ENCODE measurements at regions not wholly inside any gene's neighbourhood (a gene's known extent, or its start where the extent isn't known, plus 50 kb on each side); places are given as distances from the start of the nearest gene placed in this dataset.

- ATAC-seq (ENCODE audit: low read depth) (no peak), DNase-seq (no peak)
- Mint-ChIP-seq H3K27me3 (no peaks in the 10 kb centered on the region), H3K9me3 (no peaks in the 10 kb centered on the region), H3K27ac (no peak overlapping the region), H3K4me1 (no peaks in the 10 kb centered on the region), H3K4me3 (no peak overlapping the region), H3K36me3 (ENCODE audit: low read depth) (no peaks in the 10 kb centered on the region)
- no peak for TF ChIP-seq CTCF (IDR thresholded peaks at IDR 0.05)
- POLR2A ChIA-PET: no interaction called here
- CTCF ChIA-PET: no interaction called here
- intact Hi-C loops (cut with micrococcal nuclease): no loop called here
Observed at GRCh38 chr12:81022531-81022930, 55.3 kb upstream of the ACSS3 start.

GRCh38 chr12:81021834-81022233 lies 56.0 kb upstream of the ACSS3 start:
- Mint-ChIP-seq H3K4me1 (no peaks in the 10 kb centered on the region), H3K4me3 (no peak overlapping the region), H3K36me3 (ENCODE audit: low read depth) (no peaks in the 10 kb centered on the region), H3K9me3 (no peaks in the 10 kb centered on the region), H3K27me3 (no peaks in the 10 kb centered on the region), H3K27ac (no peak overlapping the region)
- intact Hi-C loops (cut with micrococcal nuclease): no loop called here
- DNase-seq (no peak), ATAC-seq (ENCODE audit: low read depth) (no peak)
- ChIA-PET POLR2A (no interaction called here), CTCF (no interaction called here)
- TF ChIP-seq CTCF (IDR thresholded peaks at IDR 0.05): no peak

GRCh38 chr12:81021131-81021748 lies 56.6 kb upstream of the ACSS3 start:
- POLR2A ChIA-PET: no interaction called here
- H3K4me3 Mint-ChIP-seq: no peak overlapping the region
- DNase-seq (no peak), ATAC-seq (ENCODE audit: low read depth) (no peak)
- no peaks in the 10 kb centered on the region for H3K9me3 Mint-ChIP-seq
- H3K4me1 Mint-ChIP-seq: no peaks in the 10 kb centered on the region
- H3K36me3 Mint-ChIP-seq (ENCODE audit: low read depth): no peaks in the 10 kb centered on the region
- intact Hi-C loops (cut with micrococcal nuclease): no loop called here
- H3K27me3 Mint-ChIP-seq: no peaks in the 10 kb centered on the region
- no peak overlapping the region for H3K27ac Mint-ChIP-seq
- no peak for TF ChIP-seq CTCF (IDR thresholded peaks at IDR 0.05)
- CTCF ChIA-PET: no interaction called here

- Mint-ChIP-seq H3K27ac (no peak overlapping the region), H3K4me3 (no peak overlapping the region), H3K27me3 (no peaks in the 10 kb centered on the region), H3K9me3 (peaks cover 4% of the 10 kb centered on the region), H3K4me1 (no peaks in the 10 kb centered on the region), H3K36me3 (ENCODE audit: low read depth) (no peaks in the 10 kb centered on the region)
- DNase-seq: no peak
- ChIA-PET CTCF (no interaction called here), POLR2A (no interaction called here)
- no peak for ATAC-seq (ENCODE audit: low read depth)
- TF ChIP-seq CTCF (IDR thresholded peaks at IDR 0.05): no peak
- intact Hi-C loops (cut with micrococcal nuclease): no loop called here
Observed at GRCh38 chr12:81017792-81018191, 60.1 kb upstream of the ACSS3 start.

- Mint-ChIP-seq H3K4me1 (no peaks in the 10 kb centered on the region), H3K27me3 (no peaks in the 10 kb centered on the region), H3K4me3 (no peak overlapping the region), H3K36me3 (ENCODE audit: low read depth) (no peaks in the 10 kb centered on the region), H3K27ac (no peak overlapping the region), H3K9me3 (peaks cover 4% of the 10 kb centered on the region)
- ATAC-seq (ENCODE audit: low read depth) (no peak), DNase-seq (no peak)
- ChIA-PET POLR2A (no interaction called here), CTCF (no interaction called here)
- TF ChIP-seq CTCF (IDR thresholded peaks at IDR 0.05): no peak
- intact Hi-C loops (cut with micrococcal nuclease): no loop called here
Observed at GRCh38 chr12:81015510-81015909, 62.4 kb upstream of the ACSS3 start.

Data from activated B cell treated with CpG ODN at 0.5 μM for 24 hours (primary cell).